Glomerular visceral epithelial cell (primary cell): ENCODE measurements at regions not wholly inside any gene's neighbourhood (a gene's known extent, or its start where the extent isn't known, plus 50 kb on each side); places are given as distances from the start of the nearest gene placed in this dataset.

Experiments used
- DNase-seq: peaks from one replicate; pipeline ENCODE4 v3.0.0-alpha.2; 2016; ENCODE audit errors: extremely low spot score

- DNase-seq, result no peak
Observed at GRCh38 chr9:107731115-107731762, 241.7 kb upstream of the KLF4 start.

GRCh38 chr9:107730666-107731065 lies 241.1 kb upstream of the KLF4 start:
- no peak for DNase-seq

- DNase-seq, result no peak
Observed at GRCh38 chr9:107727086-107727780, 237.7 kb upstream of the KLF4 start.

GRCh38 chr9:107723015-107723414 lies 233.4 kb upstream of the KLF4 start:
- no peak for DNase-seq

- DNase-seq, result no peak
Observed at GRCh38 chr9:107721705-107722245, 232.2 kb upstream of the KLF4 start.

GRCh38 chr9:107720501-107720900 lies 230.9 kb upstream of the KLF4 start:
- no peak for DNase-seq

- DNase-seq, result no peak
Observed at GRCh38 chr9:107717529-107718314, 228.2 kb upstream of the KLF4 start.

GRCh38 chr9:107715740-107716139 lies 226.2 kb upstream of the KLF4 start:
- no peak for DNase-seq

GRCh38 chr9:107713470-107713869 lies 223.9 kb upstream of the KLF4 start:
- no peak for DNase-seq

- peak; percentile 87 for DNase-seq
Observed at GRCh38 chr9:107712390-107712789, 222.8 kb upstream of the KLF4 start.

- DNase-seq, result peak; percentile 97
Observed at GRCh38 chr9:107711542-107711941, 222.0 kb upstream of the KLF4 start.

- DNase-seq, result no peak
Observed at GRCh38 chr9:107710953-107711352, 221.4 kb upstream of the KLF4 start.

GRCh38 chr9:107710546-107710945 lies 221.0 kb upstream of the KLF4 start:
- no peak for DNase-seq

- DNase-seq, result no peak
Observed at GRCh38 chr9:107708791-107709190, 219.2 kb upstream of the KLF4 start.

GRCh38 chr9:107707915-107708441 lies 218.4 kb upstream of the KLF4 start:
- DNase-seq, result peak; percentile 43

- DNase-seq, result peak; percentile 85
Observed at GRCh38 chr9:107707428-107707837, 217.9 kb upstream of the KLF4 start.

GRCh38 chr9:107706701-107707427 lies 217.3 kb upstream of the KLF4 start:
- DNase-seq, result no peak

GRCh38 chr9:107705521-107705920 lies 216.0 kb upstream of the KLF4 start:
- peak; percentile 20 for DNase-seq

GRCh38 chr9:107704774-107705173 lies 215.2 kb upstream of the KLF4 start:
- no peak for DNase-seq

- DNase-seq, result no peak
Observed at GRCh38 chr9:107703651-107704050, 214.1 kb upstream of the KLF4 start.

GRCh38 chr9:107700847-107701246 lies 211.3 kb upstream of the KLF4 start:
- no peak for DNase-seq

GRCh38 chr9:107699231-107699630 lies 209.7 kb upstream of the KLF4 start:
- no peak for DNase-seq
